ENCODE measurements at regions not wholly inside any gene's neighbourhood (a gene's known extent, or its start where the extent isn't known, plus 50 kb on each side); places are given as distances from the start of the nearest gene placed in this dataset.

DNA sequence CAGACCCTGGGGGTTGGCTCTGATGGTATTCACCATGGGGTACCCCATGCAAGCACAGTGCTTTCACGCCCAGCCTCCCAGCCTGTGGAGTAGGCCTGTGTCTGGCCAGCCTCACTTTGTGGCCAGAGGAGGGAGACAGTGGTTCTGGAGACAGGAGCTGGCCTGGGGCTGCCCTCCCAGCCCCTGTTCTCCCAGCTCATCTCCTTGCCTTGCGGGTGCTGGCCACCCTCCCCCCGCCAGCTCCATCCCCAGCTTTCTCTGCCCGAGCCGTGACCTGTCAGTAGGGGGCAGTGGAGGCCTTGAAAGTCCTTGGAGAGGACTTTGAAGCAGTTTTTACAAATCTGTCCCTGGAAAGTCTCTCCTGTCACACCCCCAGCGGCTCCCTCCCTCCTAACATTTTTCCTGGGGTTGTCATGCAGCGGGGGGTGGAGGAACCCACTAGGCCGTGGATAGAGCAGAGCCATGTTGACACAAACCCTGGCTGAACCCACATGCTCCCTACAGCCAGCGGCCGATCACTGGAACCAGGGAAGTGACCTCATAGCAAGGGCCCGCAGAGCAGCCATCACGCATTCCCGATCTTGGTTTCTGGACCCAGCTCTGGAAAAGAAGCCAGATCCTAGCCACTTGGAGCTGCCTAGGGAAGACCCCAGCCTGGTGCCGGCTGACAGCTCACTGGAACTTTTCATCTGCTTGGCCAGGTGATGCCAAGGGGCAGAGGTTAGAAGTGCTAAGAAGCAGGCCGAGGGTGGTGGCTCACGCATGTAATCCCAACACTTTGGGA lies 289.4 kb downstream of the SEC14L1 start (continued):
- TF ChIP-seq, protein P1, sequence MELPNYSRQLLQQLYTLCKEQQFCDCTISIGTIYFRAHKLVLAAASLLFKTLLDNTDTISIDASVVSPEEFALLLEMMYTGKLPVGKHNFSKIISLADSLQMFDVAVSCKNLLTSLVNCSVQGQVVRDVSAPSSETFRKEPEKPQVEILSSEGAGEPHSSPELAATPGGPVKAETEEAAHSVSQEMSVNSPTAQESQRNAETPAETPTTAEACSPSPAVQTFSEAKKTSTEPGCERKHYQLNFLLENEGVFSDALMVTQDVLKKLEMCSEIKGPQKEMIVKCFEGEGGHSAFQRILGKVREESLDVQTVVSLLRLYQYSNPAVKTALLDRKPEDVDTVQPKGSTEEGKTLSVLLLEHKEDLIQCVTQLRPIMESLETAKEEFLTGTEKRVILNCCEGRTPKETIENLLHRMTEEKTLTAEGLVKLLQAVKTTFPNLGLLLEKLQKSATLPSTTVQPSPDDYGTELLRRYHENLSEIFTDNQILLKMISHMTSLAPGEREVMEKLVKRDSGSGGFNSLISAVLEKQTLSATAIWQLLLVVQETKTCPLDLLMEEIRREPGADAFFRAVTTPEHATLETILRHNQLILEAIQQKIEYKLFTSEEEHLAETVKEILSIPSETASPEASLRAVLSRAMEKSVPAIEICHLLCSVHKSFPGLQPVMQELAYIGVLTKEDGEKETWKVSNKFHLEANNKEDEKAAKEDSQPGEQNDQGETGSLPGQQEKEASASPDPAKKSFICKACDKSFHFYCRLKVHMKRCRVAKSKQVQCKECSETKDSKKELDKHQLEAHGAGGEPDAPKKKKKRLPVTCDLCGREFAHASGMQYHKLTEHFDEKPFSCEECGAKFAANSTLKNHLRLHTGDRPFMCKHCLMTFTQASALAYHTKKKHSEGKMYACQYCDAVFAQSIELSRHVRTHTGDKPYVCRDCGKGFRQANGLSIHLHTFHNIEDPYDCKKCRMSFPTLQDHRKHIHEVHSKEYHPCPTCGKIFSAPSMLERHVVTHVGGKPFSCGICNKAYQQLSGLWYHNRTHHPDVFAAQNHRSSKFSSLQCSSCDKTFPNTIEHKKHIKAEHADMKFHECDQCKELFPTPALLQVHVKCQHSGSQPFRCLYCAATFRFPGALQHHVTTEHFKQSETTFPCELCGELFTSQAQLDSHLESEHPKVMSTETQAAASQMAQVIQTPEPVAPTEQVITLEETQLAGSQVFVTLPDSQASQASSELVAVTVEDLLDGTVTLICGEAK (IDR thresholded peaks at IDR 0.05), result no peak
- TF ChIP-seq, protein P1 (CRISPR knock-in tag; IDR thresholded peaks at IDR 0.05), result no peak
- no peak for TF ChIP-seq ATF1 (CRISPR knock-in tag; IDR thresholded peaks at IDR 0.05)
- 0 out of 2 replicates have a peak, but pooled peaks have one; percentile 16 for TF ChIP-seq ATF1 (tag; IDR thresholded peaks at IDR 0.05)
- TF ChIP-seq HDAC1 (IDR thresholded peaks at IDR 0.05), result no peak
- TF ChIP-seq, protein P2, sequence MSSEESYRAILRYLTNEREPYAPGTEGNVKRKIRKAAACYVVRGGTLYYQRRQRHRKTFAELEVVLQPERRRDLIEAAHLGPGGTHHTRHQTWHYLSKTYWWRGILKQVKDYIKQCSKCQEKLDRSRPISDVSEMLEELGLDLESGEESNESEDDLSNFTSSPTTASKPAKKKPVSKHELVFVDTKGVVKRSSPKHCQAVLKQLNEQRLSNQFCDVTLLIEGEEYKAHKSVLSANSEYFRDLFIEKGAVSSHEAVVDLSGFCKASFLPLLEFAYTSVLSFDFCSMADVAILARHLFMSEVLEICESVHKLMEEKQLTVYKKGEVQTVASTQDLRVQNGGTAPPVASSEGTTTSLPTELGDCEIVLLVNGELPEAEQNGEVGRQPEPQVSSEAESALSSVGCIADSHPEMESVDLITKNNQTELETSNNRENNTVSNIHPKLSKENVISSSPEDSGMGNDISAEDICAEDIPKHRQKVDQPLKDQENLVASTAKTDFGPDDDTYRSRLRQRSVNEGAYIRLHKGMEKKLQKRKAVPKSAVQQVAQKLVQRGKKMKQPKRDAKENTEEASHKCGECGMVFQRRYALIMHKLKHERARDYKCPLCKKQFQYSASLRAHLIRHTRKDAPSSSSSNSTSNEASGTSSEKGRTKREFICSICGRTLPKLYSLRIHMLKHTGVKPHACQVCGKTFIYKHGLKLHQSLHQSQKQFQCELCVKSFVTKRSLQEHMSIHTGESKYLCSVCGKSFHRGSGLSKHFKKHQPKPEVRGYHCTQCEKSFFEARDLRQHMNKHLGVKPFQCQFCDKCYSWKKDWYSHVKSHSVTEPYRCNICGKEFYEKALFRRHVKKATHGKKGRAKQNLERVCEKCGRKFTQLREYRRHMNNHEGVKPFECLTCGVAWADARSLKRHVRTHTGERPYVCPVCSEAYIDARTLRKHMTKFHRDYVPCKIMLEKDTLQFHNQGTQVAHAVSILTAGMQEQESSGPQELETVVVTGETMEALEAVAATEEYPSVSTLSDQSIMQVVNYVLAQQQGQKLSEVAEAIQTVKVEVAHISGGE (CRISPR knock-in tag; IDR thresholded peaks at IDR 0.05), result no peak
- TF ChIP-seq RUNX1 (IDR thresholded peaks at IDR 0.05; ENCODE audit: low read depth), result no peak
- TF ChIP-seq YBX1 (IDR thresholded peaks at IDR 0.05), result no peak
- TF ChIP-seq, protein P3, sequence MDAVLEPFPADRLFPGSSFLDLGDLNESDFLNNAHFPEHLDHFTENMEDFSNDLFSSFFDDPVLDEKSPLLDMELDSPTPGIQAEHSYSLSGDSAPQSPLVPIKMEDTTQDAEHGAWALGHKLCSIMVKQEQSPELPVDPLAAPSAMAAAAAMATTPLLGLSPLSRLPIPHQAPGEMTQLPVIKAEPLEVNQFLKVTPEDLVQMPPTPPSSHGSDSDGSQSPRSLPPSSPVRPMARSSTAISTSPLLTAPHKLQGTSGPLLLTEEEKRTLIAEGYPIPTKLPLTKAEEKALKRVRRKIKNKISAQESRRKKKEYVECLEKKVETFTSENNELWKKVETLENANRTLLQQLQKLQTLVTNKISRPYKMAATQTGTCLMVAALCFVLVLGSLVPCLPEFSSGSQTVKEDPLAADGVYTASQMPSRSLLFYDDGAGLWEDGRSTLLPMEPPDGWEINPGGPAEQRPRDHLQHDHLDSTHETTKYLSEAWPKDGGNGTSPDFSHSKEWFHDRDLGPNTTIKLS (IDR thresholded peaks at IDR 0.05; ENCODE audit: borderline replicate concordance, low read depth), result no peak
- TF ChIP-seq RBM34 (IDR thresholded peaks at IDR 0.05; ENCODE audit: borderline replicate concordance, insufficient read depth, low read length), result no peak
- TF ChIP-seq MEF2D (tag; conservative IDR thresholded peaks at IDR 0.05; ENCODE audit: low read depth), result no peak
- TF ChIP-seq EP400 (IDR thresholded peaks at IDR 0.05), result no peak
- TF ChIP-seq ZNF717 (CRISPR knock-in tag; IDR thresholded peaks at IDR 0.05), result no peak
- TF ChIP-seq TAF7 (tag; IDR thresholded peaks at IDR 0.05), result no peak
- TF ChIP-seq POLR2H (tag; IDR thresholded peaks at IDR 0.05; ENCODE audit: low read depth), result no peak
